SU-DHL-6 (cell line): ENCODE measurements at regions not wholly inside any gene's neighbourhood (a gene's known extent, or its start where the extent isn't known, plus 50 kb on each side); places are given as distances from the start of the nearest gene placed in this dataset.
A peak's percentile ranks its signal among the peaks of the same experiment; 100 is the strongest.

ENCODE experiments used
- H2AFZ ChIP-seq: fragments of 200-600 bp; sonication (generic); 2 replicates; pipeline ENCODE4 v1.6.1; 2014; ENCODE audit warnings: low read depth, mild to moderate bottlenecking, moderate library complexity, mixed read lengths, antibody characterized with exemption, low read length; ENCODE audit not compliant: severe bottlenecking
- H3F3A ChIP-seq: fragments of 200-600 bp; shearing (Covaris generic); 2 replicates; pipeline ENCODE4 v1.6.0; 2016; ENCODE audit warnings: antibody characterized with exemption, mild to moderate bottlenecking; ENCODE audit not compliant: insufficient read depth
- H3K27ac ChIP-seq: fragments of 200-600 bp; sonication (generic); 2 replicates; pipeline ENCODE4 v1.5.1; 2016; ENCODE audit warnings: low read depth, mild to moderate bottlenecking, low read length, moderate library complexity, mixed read lengths
- H3K27me3 ChIP-seq: fragments of 200-600 bp; sonication (generic), shearing (Covaris generic); 2 replicates; pipeline ENCODE4 v1.6.0; 2014; ENCODE audit warnings: mild to moderate bottlenecking, low read length
- H3K36me3 ChIP-seq: fragments of 200-600 bp; sonication (generic); 2 replicates; pipeline ENCODE4 v1.6.1; 2014; ENCODE audit warnings: mild to moderate bottlenecking, low read length, mixed read lengths
- H3K4me2 ChIP-seq: fragments of 300-600, 200-600 bp; shearing (Covaris generic), sonication (generic); 2 replicates; pipeline ENCODE4 v1.6.0; 2014; ENCODE audit warnings: low read length, low read depth, mild to moderate bottlenecking; ENCODE audit not compliant: poor library complexity, severe bottlenecking
- H3K4me3 ChIP-seq: fragments of 200-600 bp; sonication (generic); 2 replicates; pipeline ENCODE4 v1.5.1; 2014; ENCODE audit warnings: antibody characterized with exemption, low read length, mild to moderate bottlenecking, mixed read lengths; ENCODE audit not compliant: insufficient read depth, poor library complexity, severe bottlenecking
- H3K79me2 ChIP-seq: fragments of 200-600 bp; sonication (generic); 2 replicates; pipeline ENCODE4 v1.6.1; 2014; ENCODE audit warnings: mild to moderate bottlenecking, low read length, moderate library complexity; ENCODE audit not compliant: insufficient read depth
- H3K9ac ChIP-seq: fragments of 200-600 bp; sonication (generic); 2 replicates; pipeline ENCODE4 v1.7.0; 2014; ENCODE audit warnings: mild to moderate bottlenecking, low read length
- H3K9me2 ChIP-seq: fragments of 200-600 bp; sonication (generic); replicated peaks from 2 replicates; pipeline ENCODE4 v1.6.1; 2014; ENCODE audit warnings: low read length; ENCODE audit not compliant: insufficient read depth
- H3K9me3 ChIP-seq: fragments of 200-600 bp; sonication (generic); 2 replicates; pipeline ENCODE4 v1.6.1; 2014; ENCODE audit warnings: low read length, mixed read lengths; ENCODE audit not compliant: insufficient read depth
- H4K20me1 ChIP-seq: fragments of 200-600 bp; sonication (generic); 2 replicates; pipeline ENCODE4 v1.6.1; 2014; ENCODE audit warnings: low read depth, mild to moderate bottlenecking, antibody characterized with exemption, low read length, moderate library complexity, mixed read lengths
- EZH2phosphoT487 ChIP-seq: fragments of 200-600 bp; sonication (generic), shearing (Covaris generic); conservative IDR thresholded peaks from 2 replicates; pipeline ENCODE4 v1.6.1; 2018; ENCODE audit warnings: mild to moderate bottlenecking, antibody characterized with exemption, low read length, moderate library complexity, mixed read lengths
- TF ChIP-seq, protein P1 (sequence below): fragments of 200-600 bp; sonication (generic); IDR thresholded peaks from one replicate; pipeline ENCODE4 v1.5.1; 2017; ENCODE audit warnings: antibody characterized with exemption, mild to moderate bottlenecking, low read length, moderate library complexity; ENCODE audit not compliant: insufficient read depth, poor library complexity, severe bottlenecking

- Histone ChIP-seq H3K27ac (no peak overlapping the region), H4K20me1 (no peaks in the 10 kb centered on the region), H3F3A (no peaks in the 10 kb centered on the region; the same call in 1 of the 2 replicates), H3K27me3 (no peaks in the 10 kb centered on the region), H3K9me2 (no peaks in the 10 kb centered on the region), H2AFZ (no peak overlapping the region), H3K9me3 (no peaks in the 10 kb centered on the region), H3K4me2 (no peak overlapping the region), H3K4me3 (no peak overlapping the region), H3K79me2 (no peaks in the 10 kb centered on the region), H3K9ac (no peak overlapping the region), H3K36me3 (no peaks in the 10 kb centered on the region)
- TF ChIP-seq, protein P1, sequence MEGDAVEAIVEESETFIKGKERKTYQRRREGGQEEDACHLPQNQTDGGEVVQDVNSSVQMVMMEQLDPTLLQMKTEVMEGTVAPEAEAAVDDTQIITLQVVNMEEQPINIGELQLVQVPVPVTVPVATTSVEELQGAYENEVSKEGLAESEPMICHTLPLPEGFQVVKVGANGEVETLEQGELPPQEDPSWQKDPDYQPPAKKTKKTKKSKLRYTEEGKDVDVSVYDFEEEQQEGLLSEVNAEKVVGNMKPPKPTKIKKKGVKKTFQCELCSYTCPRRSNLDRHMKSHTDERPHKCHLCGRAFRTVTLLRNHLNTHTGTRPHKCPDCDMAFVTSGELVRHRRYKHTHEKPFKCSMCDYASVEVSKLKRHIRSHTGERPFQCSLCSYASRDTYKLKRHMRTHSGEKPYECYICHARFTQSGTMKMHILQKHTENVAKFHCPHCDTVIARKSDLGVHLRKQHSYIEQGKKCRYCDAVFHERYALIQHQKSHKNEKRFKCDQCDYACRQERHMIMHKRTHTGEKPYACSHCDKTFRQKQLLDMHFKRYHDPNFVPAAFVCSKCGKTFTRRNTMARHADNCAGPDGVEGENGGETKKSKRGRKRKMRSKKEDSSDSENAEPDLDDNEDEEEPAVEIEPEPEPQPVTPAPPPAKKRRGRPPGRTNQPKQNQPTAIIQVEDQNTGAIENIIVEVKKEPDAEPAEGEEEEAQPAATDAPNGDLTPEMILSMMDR, result no peak
- TF ChIP-seq EZH2phosphoT487, result no peak
Measured at GRCh38 chr7:130874071-130874915, 140.3 kb upstream of the KLF14 start.

GRCh38 chr7:130875265-130875741, 141.3 kb upstream of the KLF14 start:
- Histone ChIP-seq H3K4me3 (no peak overlapping the region), H3K79me2 (no peaks in the 10 kb centered on the region), H3K9me3 (no peaks in the 10 kb centered on the region), H3F3A (no peaks in the 10 kb centered on the region; the same call in 1 of the 2 replicates), H3K9ac (no peak overlapping the region), H3K4me2 (no peak overlapping the region), H3K27me3 (no peaks in the 10 kb centered on the region), H3K36me3 (no peaks in the 10 kb centered on the region), H2AFZ (no peak overlapping the region), H4K20me1 (no peaks in the 10 kb centered on the region), H3K9me2 (no peaks in the 10 kb centered on the region), H3K27ac (no peak overlapping the region)
- TF ChIP-seq, protein P1, result peak; percentile 75
- no peak for TF ChIP-seq EZH2phosphoT487

DNA sequence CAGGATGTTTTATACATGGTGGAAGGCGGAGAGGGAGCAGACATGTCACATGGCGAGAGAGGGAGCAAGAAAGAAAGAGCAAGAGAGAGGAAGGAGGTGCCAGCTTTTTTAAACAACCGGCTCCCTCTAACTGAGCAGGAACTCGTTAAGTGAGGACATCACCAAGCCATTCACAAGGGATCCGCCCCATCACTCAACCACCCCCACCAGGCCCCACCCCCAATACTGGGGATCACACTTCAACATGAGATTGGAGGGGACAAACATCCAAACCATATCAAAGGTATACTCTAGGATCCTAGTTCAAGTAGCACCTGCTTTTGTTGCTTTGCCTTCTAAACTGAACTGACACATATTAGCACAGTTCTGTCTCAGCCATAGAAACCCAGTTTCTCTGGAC, 141.9 kb upstream of the KLF14 start:
- H3K4me3 ChIP-seq, result no peak overlapping the region
- H3K9ac ChIP-seq, result no peak overlapping the region
- H4K20me1 ChIP-seq, result no peaks in the 10 kb centered on the region
- H3K79me2 ChIP-seq, result no peaks in the 10 kb centered on the region
- H3K36me3 ChIP-seq, result no peaks in the 10 kb centered on the region
- H3K4me2 ChIP-seq, result no peak overlapping the region
- H3K27ac ChIP-seq, result no peak overlapping the region
- H2AFZ ChIP-seq, result no peak overlapping the region
- no peaks in the 10 kb centered on the region for H3K9me2 ChIP-seq
- no peaks in the 10 kb centered on the region; the same call in 1 of the 2 replicates for H3F3A ChIP-seq
- H3K27me3 ChIP-seq, result no peaks in the 10 kb centered on the region
- H3K9me3 ChIP-seq, result no peaks in the 10 kb centered on the region
- no peak for TF ChIP-seq EZH2phosphoT487
- TF ChIP-seq, protein P1, result no peak
